Astrocyte (in vitro differentiated cells and primary cell): ENCODE measurements at regions not wholly inside any gene's neighbourhood (a gene's known extent, or its start where the extent isn't known, plus 50 kb on each side); places are given as distances from the start of the nearest gene placed in this dataset.

ENCODE experiments used
- CTCF ChIP-seq: IDR thresholded peaks from 2 replicates; pipeline ENCODE4 v1.5.1; 2011; ENCODE audit warnings: low read depth, mild to moderate bottlenecking, inconsistent platforms, low read length, moderate library complexity; ENCODE audit not compliant: insufficient read depth
- EZH2 ChIP-seq: IDR thresholded peaks from 2 replicates; pipeline ENCODE4 v1.6.1; 2012; ENCODE audit warnings: mild to moderate bottlenecking, low read length, inconsistent platforms; ENCODE audit not compliant: insufficient read depth

GRCh38 chr2:184190725-184191124 lies 407.6 kb upstream of the ZNF804A start:
- TF ChIP-seq CTCF = no peak
- no peak for TF ChIP-seq EZH2
